Stomach (tissue), 4 donors: ENCODE measurements at regions not wholly inside any gene's neighbourhood (a gene's known extent, or its start where the extent isn't known, plus 50 kb on each side); places are given as distances from the start of the nearest gene placed in this dataset.

Source experiments
- CTCF ChIP-seq, 7 experiments: fragments of 450-650 bp in 4 of 7; fragments of 200-600 bp in 3 of 7; sonication (generic) in 3 of 7; IDR thresholded peaks; one replicate each; pipeline ENCODE4 v1.5.1; 2016 to 2019; ENCODE audit warnings: antibody characterized with exemption in 7 of 7, control low read depth in 2 of 7, mild to moderate bottlenecking in 1 of 7
- EP300 ChIP-seq: sonication (generic); formaldehyde crosslinking; IDR thresholded peaks from one replicate; pipeline ENCODE4 v1.6.1; 2017; ENCODE audit warnings: antibody characterized with exemption
- POLR2A ChIP-seq, 4 donors: fragments of 450-650 bp; IDR thresholded peaks; one replicate each; pipeline ENCODE4 v1.6.1; 2016; ENCODE audit warnings: antibody characterized with exemption in 4 of 4, control low read depth in 2 of 4, mild to moderate bottlenecking in 1 of 4, moderate library complexity in 1 of 4
- POLR2AphosphoS5 ChIP-seq, 3 donors: sonication (generic); formaldehyde crosslinking; IDR thresholded peaks; one replicate each; pipeline ENCODE4 v1.6.1; 2016; ENCODE audit warnings: antibody characterized with exemption in 3 of 3

- TF ChIP-seq CTCF (IDR thresholded peaks at IDR 0.05) (no peak), EP300 (no peak), POLR2A (IDR thresholded peaks at IDR 0.05) (no peak), POLR2AphosphoS5 (IDR thresholded peaks at IDR 0.05) (no peak)
Observed at GRCh38 chr2:57479981-57480380, 566.6 kb upstream of the VRK2 start.
